ENCODE measurements at regions not wholly inside any gene's neighbourhood (a gene's known extent, or its start where the extent isn't known, plus 50 kb on each side); places are given as distances from the start of the nearest gene placed in this dataset.
"Not testable (repeated sequence)": the region's sequence is repeated elsewhere in the genome, so short reads cannot be mapped to it uniquely, and the experiment has no call there.

DNA sequence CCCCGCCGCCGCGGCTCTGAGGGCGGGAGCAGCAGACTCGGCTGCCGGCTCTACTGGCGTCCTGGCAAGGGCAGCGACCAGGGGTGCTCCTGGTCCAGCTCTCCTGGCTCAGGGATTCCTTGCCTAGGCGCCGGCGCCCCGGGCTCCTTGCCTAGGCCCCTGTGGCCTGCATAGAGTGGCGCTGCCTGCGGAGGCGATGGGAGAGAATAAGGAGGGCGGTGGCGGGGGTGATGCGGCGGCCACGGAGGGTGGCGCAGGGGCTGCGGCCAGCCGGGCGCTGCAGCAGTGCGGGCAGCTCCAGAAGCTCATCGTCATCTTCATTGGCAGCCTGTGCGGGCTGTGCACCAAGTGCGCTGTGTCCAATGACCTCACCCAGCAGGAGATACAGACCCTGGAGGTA lies 136.6 kb upstream of the TP53TG3D start:
- TF ChIP-seq, protein P1, sequence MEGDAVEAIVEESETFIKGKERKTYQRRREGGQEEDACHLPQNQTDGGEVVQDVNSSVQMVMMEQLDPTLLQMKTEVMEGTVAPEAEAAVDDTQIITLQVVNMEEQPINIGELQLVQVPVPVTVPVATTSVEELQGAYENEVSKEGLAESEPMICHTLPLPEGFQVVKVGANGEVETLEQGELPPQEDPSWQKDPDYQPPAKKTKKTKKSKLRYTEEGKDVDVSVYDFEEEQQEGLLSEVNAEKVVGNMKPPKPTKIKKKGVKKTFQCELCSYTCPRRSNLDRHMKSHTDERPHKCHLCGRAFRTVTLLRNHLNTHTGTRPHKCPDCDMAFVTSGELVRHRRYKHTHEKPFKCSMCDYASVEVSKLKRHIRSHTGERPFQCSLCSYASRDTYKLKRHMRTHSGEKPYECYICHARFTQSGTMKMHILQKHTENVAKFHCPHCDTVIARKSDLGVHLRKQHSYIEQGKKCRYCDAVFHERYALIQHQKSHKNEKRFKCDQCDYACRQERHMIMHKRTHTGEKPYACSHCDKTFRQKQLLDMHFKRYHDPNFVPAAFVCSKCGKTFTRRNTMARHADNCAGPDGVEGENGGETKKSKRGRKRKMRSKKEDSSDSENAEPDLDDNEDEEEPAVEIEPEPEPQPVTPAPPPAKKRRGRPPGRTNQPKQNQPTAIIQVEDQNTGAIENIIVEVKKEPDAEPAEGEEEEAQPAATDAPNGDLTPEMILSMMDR (IDR thresholded peaks at IDR 0.05): not testable (repeated sequence)
- not testable (repeated sequence) for TF ChIP-seq POLR2A (IDR thresholded peaks at IDR 0.05)

Data from transverse colon (tissue), 3 donors.